Gastroesophageal sphincter (tissue), 4 donors: ENCODE measurements at regions not wholly inside any gene's neighbourhood (a gene's known extent, or its start where the extent isn't known, plus 50 kb on each side); places are given as distances from the start of the nearest gene placed in this dataset.

Experiments
- ATAC-seq: fragments of 150-250 bp; one replicate; pipeline ENCODE4 v1.9.1; 2016; ENCODE audit warnings: mild to moderate bottlenecking, moderate library complexity
- H3K27ac ChIP-seq, 4 donors: fragments of 200-600 bp; sonication (generic) in 3 of 4; 1 replicate in 3 of 4; 2 replicates in 1 of 4; pipeline ENCODE4 v1.5.1; 2016 to 2019
- H3K27me3 ChIP-seq: fragments of 200-600 bp; sonication (generic); one replicate; pipeline ENCODE4 v1.5.1; 2019
- H3K36me3 ChIP-seq, 2 donors: fragments of 200-600 bp; sonication (generic); one replicate each; pipeline ENCODE4 v1.5.1; 2019; ENCODE audit warnings: control low read depth in 1 of 2
- H3K4me1 ChIP-seq, 3 donors: fragments of 200-600 bp; sonication (generic); 1 replicate in 2 of 3; 2 replicates in 1 of 3; pipeline ENCODE4 v1.5.1; 2016 to 2019; ENCODE audit warnings: control low read depth in 2 of 3
- H3K4me3 ChIP-seq, 2 donors: fragments of 200-600 bp; sonication (generic); one replicate each; pipeline ENCODE4 v1.5.1; 2019; ENCODE audit warnings: mild to moderate bottlenecking in 1 of 2, moderate library complexity in 1 of 2
- H3K9me3 ChIP-seq, 3 donors: fragments of 200-600 bp; sonication (generic); one replicate each; pipeline ENCODE4 v1.5.1; 2017 to 2019; ENCODE audit warnings: control low read depth in 2 of 3
- EP300 ChIP-seq: sonication (generic); formaldehyde crosslinking; IDR thresholded peaks from one replicate; pipeline ENCODE4 v1.6.1; 2017; ENCODE audit warnings: antibody characterized with exemption, mild to moderate bottlenecking
- POLR2A ChIP-seq, 2 donors: fragments of 450-650 bp; IDR thresholded peaks; one replicate each; pipeline ENCODE4 v1.6.1; 2017; ENCODE audit warnings: antibody characterized with exemption in 2 of 2, mild to moderate bottlenecking in 2 of 2, moderate library complexity in 1 of 2
- POLR2AphosphoS5 ChIP-seq: sonication (generic); formaldehyde crosslinking; IDR thresholded peaks from one replicate; pipeline ENCODE4 v1.6.1; 2017; ENCODE audit warnings: antibody characterized with exemption
- WGBS, 2 donors: methylation state at CpG; one replicate each; pipeline ENCODE4 v1.1.5; 2018; ENCODE audit warnings: low coverage in 1 of 2; 5-methylcytosine and 5-hydroxymethylcytosine counted together
- TF ChIP-seq, protein P1 (sequence below), 4 experiments: fragments of 200-600 bp in 2 of 4; fragments of 450-650 bp in 2 of 4; sonication (generic) in 1 of 4; IDR thresholded peaks; one replicate each; pipeline ENCODE4 v1.5.1; 2017 to 2019; ENCODE audit warnings: antibody characterized with exemption in 4 of 4, mild to moderate bottlenecking in 2 of 4, moderate library complexity in 2 of 4

DNA sequence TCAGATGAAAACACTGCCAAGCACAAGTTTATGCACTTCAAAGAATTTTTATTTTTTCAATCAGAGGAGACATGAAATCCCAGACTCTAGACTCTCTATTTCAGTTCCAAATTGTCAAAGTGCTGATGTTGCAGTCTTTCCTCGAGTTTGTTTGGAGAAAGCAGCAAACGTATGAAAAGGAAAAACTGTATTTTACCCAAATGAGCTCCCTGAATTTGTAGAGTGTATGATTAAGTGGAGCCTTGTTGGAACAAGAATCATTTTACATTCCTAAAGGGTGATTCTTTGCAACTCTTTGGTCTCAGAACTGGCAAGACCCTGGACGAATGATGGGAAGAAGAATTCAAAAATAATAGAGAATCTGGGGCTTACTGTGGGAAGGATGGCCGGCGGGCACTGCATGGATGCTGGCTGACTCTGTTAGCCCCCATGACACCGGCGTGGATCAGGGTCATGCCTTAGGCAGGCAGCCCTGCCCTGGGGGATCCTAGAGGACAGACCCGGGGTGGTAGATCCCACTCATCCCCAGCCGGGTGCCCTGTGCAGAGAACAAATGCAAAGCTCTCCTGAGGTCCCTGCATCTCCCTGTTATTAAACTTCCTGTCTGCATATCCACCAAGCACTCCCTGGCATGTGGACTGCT lies 207.4 kb downstream of the FNDC1 start:
- Histone ChIP-seq H3K4me1 (peaks cover 0 to 15% (median 5%) of the 10 kb centered on the region in 3 donors), H3K27ac (no peak overlapping the region), H3K36me3 (no peaks in the 10 kb centered on the region), H3K9me3 (no peaks in the 10 kb centered on the region), H3K4me3 (no peak overlapping the region), H3K27me3 (no peaks in the 10 kb centered on the region)
- WGBS, 2 donors: 4% methylated on average over 3 of the region's 9 CpGs; no CpG with 5 or more reads in 1 of the 2 donors
- peak; percentile 8 for ATAC-seq
- TF ChIP-seq POLR2AphosphoS5 (no peak), POLR2A (IDR thresholded peaks at IDR 0.05) (no peak), EP300 (no peak)
- TF ChIP-seq, protein P1, sequence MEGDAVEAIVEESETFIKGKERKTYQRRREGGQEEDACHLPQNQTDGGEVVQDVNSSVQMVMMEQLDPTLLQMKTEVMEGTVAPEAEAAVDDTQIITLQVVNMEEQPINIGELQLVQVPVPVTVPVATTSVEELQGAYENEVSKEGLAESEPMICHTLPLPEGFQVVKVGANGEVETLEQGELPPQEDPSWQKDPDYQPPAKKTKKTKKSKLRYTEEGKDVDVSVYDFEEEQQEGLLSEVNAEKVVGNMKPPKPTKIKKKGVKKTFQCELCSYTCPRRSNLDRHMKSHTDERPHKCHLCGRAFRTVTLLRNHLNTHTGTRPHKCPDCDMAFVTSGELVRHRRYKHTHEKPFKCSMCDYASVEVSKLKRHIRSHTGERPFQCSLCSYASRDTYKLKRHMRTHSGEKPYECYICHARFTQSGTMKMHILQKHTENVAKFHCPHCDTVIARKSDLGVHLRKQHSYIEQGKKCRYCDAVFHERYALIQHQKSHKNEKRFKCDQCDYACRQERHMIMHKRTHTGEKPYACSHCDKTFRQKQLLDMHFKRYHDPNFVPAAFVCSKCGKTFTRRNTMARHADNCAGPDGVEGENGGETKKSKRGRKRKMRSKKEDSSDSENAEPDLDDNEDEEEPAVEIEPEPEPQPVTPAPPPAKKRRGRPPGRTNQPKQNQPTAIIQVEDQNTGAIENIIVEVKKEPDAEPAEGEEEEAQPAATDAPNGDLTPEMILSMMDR (IDR thresholded peaks at IDR 0.05): no peak

DNA sequence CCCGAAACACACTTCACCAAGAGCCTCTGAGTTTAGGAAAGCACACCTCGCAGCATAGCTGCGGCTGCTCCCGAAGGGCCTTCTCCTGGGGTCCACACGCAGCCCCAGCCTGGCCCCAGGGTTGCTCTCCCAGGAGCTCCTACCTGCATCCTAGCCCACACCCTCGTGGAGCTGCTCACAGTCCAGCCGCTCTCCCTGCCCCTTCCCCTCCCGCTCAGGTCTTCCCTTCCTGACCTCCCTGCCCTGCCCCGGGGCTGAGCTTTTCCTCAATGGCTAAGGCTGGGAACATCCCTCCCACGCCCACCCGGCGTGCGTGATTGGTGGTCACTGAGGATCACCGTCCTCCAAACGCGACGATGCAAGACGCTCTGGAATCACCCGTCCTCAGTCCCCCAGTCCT lies 205.8 kb downstream of the FNDC1 start:
- no peak for TF ChIP-seq EP300
- TF ChIP-seq, protein P1 (IDR thresholded peaks at IDR 0.05): no peak
- no peak for TF ChIP-seq POLR2A (IDR thresholded peaks at IDR 0.05)
- no peak for TF ChIP-seq POLR2AphosphoS5

DNA sequence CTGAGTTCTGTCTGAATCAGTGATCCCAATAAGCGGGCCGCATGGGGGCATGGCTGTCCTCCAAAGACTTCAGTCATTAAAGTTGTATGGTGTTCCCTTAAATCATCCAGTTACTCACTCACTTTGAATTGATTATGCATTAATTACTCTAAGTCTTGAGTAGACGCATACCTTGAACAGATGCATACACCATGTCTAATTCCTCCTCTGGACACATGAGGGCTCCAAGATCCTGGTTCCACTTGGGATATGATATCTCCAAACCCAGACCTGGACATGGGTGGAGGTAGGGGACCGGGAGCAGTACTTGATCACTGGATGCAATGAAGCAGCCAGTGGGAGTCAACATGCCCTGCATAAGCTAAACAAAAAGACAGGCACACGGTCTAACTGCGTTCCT lies 204.5 kb downstream of the FNDC1 start:
- H3K9me3 ChIP-seq: peaks cover 0 to 21% (median 0%) of the 10 kb centered on the region in 3 donors
- H3K36me3 ChIP-seq: no peaks in the 10 kb centered on the region
- no peak overlapping the region for H3K27ac ChIP-seq
- ATAC-seq: no peak
- TF ChIP-seq EP300 (no peak), POLR2AphosphoS5 (no peak), POLR2A (IDR thresholded peaks at IDR 0.05) (no peak)
- TF ChIP-seq, protein P1 (IDR thresholded peaks at IDR 0.05): no peak
- H3K4me1 ChIP-seq: peaks cover 0 to 15% (median 5%) of the 10 kb centered on the region in 3 donors
- 91 to 97% methylated on average over 5 to 6 of the region's 6 CpGs for WGBS, 2 donors
- no peaks in the 10 kb centered on the region for H3K27me3 ChIP-seq
- no peak overlapping the region for H3K4me3 ChIP-seq

More for the DNA sequence above, 205.8 kb downstream of the FNDC1 start:
- Histone ChIP-seq H3K27ac (no peak overlapping the region), H3K4me3 (no peak overlapping the region), H3K36me3 (no peaks in the 10 kb centered on the region), H3K4me1 (peaks cover 0 to 15% (median 5%) of the 10 kb centered on the region in 3 donors), H3K9me3 (peaks cover 0 to 9% (median 0%) of the 10 kb centered on the region in 3 donors), H3K27me3 (no peaks in the 10 kb centered on the region)
- ATAC-seq: no peak
- WGBS, 2 donors: 100% methylated on average over 2 of the region's 19 CpGs; no CpG with 5 or more reads in 1 of the 2 donors

DNA sequence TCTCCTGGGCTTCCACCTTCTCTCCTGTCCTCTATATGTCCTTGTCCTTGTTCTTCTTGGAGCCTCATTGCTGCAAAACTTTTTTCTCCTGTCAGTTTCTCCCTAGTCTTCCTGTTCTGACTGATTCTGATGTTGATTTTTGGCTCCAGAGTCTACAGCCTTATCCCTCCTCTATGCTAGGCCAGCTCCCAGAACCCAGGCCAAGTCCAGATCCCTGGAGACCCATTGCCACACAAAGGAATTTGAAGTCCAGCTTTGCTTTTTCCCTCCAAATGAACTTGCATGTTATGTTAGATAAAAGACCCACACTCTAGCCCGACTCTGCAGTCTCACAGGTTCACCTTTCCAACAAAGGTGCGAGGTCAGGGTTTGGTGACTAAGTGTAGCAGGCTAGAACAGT lies 203.1 kb downstream of the FNDC1 start:
- no peak overlapping the region for H3K4me3 ChIP-seq
- no peak overlapping the region for H3K27ac ChIP-seq
- ATAC-seq: no peak
- peaks cover 0 to 15% (median 5%) of the 10 kb centered on the region in 3 donors for H3K4me1 ChIP-seq
- peaks cover 0 to 21% (median 0%) of the 10 kb centered on the region in 3 donors for H3K9me3 ChIP-seq
- no peaks in the 10 kb centered on the region for H3K27me3 ChIP-seq
- 60 to 83% methylated on average over 1 to 2 of the region's 2 CpGs for WGBS, 2 donors
- TF ChIP-seq, protein P1 (IDR thresholded peaks at IDR 0.05): no peak
- no peak for TF ChIP-seq POLR2A (IDR thresholded peaks at IDR 0.05)
- TF ChIP-seq POLR2AphosphoS5: no peak
- no peak for TF ChIP-seq EP300
- H3K36me3 ChIP-seq: no peaks in the 10 kb centered on the region

DNA sequence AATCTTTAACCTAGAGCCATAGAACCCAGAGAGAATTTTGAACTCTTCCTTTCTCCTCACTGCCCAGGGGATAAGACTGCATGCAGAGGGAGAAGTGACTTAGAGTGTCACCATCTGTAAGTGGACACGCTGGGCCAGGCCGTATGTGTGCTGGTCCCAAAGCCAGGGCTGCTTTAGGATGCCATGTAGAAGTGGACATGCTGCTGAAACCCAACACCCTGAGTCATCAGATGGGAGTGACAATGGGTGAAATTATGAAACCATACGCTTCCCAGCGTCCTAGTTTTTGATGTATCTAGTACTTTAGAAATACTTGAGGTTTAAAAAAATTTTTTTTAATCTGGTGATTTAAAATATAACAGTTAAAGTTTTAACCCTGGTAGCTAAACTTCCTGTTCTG lies 191.1 kb downstream of the FNDC1 start:
- 39 to 45% methylated on average over 2 to 4 of the region's 4 CpGs for WGBS, 2 donors
- peaks cover 0 to 14% (median 0%) of the 10 kb centered on the region in 3 donors for H3K4me1 ChIP-seq
- no peaks in the 10 kb centered on the region for H3K9me3 ChIP-seq
- peak overlapping the region in 1 of 4 donors; percentile 1 for H3K27ac ChIP-seq
- no peaks in the 10 kb centered on the region for H3K36me3 ChIP-seq
- no peak for ATAC-seq
- no peak overlapping the region for H3K4me3 ChIP-seq
- no peaks in the 10 kb centered on the region for H3K27me3 ChIP-seq
- TF ChIP-seq EP300: no peak
- TF ChIP-seq, protein P1 (IDR thresholded peaks at IDR 0.05): no peak
- no peak for TF ChIP-seq POLR2A (IDR thresholded peaks at IDR 0.05)
- TF ChIP-seq POLR2AphosphoS5: no peak
